ENCODE measurements at regions not wholly inside any gene's neighbourhood (a gene's known extent, or its start where the extent isn't known, plus 50 kb on each side); places are given as distances from the start of the nearest gene placed in this dataset.

DNA sequence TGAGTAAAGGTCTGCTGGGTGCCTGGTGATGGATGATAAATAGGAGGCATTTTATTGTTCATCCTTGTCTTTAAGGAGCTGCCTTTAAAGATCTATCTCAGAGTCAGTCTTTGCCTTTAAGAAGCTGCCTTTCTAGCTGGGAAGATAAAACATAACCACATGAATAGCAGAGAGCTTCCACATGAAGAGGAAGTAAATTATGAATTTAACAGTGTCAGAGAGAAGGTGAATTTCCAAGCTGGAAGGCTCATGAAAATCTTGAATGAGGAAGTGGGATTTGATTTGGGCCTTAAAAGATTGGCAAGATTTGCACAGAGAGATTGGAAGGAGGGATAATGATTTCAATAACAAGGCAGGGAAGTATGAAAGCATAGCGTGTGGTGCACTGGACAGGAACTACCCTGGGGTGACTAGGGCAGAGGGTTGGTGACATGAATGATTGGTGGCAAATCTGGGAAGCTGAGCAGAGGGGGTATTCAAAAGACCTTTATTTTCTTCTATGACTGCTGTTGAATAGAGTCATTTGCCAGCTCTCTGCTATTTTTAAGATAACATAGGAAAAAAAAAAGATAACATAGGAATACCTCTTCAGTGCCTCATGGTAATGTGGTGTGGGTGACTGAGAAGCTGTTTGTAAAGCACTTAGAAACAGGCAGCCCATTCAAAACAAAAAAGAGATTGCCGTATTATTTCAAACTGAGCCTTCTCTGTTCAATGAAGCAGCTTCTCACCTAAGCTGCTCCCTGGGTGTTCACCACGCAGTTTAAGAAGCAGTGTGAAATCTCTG, 591.6 kb downstream of the PKHD1 start:
- Histone ChIP-seq H3K4me2 (no peak overlapping the region), H2AFZ (ENCODE audit: low read depth) (no peak overlapping the region), H3K79me2 (ENCODE audit: insufficient read depth, low read depth) (no peaks in the 10 kb centered on the region), H3K36me3 (ENCODE audit: insufficient read depth) (no peaks in the 10 kb centered on the region), H4K20me1 (ENCODE audit: insufficient read depth) (no peaks in the 10 kb centered on the region), H3K27ac (no peak overlapping the region), H3K4me3 (IDR thresholded peaks at IDR 0.05; ENCODE audit: insufficient read depth, low read depth, low read length) (no peak overlapping the region), H3K9ac (no peak overlapping the region), H3K4me1 (ENCODE audit: low read depth, poor library complexity, severe bottlenecking) (no peaks in the 10 kb centered on the region), H3K27me3 (ENCODE audit: insufficient read depth, low read depth) (no peaks in the 10 kb centered on the region)
- TF ChIP-seq, protein P1, sequence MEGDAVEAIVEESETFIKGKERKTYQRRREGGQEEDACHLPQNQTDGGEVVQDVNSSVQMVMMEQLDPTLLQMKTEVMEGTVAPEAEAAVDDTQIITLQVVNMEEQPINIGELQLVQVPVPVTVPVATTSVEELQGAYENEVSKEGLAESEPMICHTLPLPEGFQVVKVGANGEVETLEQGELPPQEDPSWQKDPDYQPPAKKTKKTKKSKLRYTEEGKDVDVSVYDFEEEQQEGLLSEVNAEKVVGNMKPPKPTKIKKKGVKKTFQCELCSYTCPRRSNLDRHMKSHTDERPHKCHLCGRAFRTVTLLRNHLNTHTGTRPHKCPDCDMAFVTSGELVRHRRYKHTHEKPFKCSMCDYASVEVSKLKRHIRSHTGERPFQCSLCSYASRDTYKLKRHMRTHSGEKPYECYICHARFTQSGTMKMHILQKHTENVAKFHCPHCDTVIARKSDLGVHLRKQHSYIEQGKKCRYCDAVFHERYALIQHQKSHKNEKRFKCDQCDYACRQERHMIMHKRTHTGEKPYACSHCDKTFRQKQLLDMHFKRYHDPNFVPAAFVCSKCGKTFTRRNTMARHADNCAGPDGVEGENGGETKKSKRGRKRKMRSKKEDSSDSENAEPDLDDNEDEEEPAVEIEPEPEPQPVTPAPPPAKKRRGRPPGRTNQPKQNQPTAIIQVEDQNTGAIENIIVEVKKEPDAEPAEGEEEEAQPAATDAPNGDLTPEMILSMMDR (conservative IDR thresholded peaks at IDR 0.05; ENCODE audit: low read depth, low read length) = no peak

DNA sequence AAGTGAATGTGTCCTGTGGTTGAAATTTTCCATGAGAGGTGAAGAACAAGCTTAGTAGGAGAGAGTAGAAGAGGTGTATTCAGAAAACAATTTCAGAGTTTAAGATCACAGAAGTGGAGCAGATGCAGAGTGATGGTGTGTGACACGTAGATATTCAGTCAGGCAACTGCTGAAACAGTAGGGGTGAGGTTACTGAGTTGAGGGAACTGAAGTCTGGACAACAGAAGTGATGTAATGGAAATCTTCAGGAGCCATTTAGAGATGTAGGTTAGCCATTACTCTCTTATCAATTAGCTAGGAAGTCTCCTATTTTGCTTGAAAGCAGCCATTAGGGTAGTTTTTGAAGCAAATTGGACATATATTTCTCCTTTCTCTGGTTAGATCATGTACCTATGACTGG, 584.4 kb downstream of the PKHD1 start:
- no peak overlapping the region for H3K4me2 ChIP-seq
- H3K36me3 ChIP-seq (ENCODE audit: insufficient read depth) = no peaks in the 10 kb centered on the region
- H3K4me1 ChIP-seq (ENCODE audit: low read depth, poor library complexity, severe bottlenecking) = no peaks in the 10 kb centered on the region
- H4K20me1 ChIP-seq (ENCODE audit: insufficient read depth) = no peaks in the 10 kb centered on the region
- H3K9ac ChIP-seq = no peak overlapping the region
- H3K27ac ChIP-seq = no peak overlapping the region
- no peaks in the 10 kb centered on the region for H3K79me2 ChIP-seq (ENCODE audit: insufficient read depth, low read depth)
- no peak overlapping the region for H3K4me3 ChIP-seq (IDR thresholded peaks at IDR 0.05; ENCODE audit: insufficient read depth, low read depth, low read length)
- H3K27me3 ChIP-seq (ENCODE audit: insufficient read depth, low read depth) = no peaks in the 10 kb centered on the region
- no peak overlapping the region for H2AFZ ChIP-seq (ENCODE audit: low read depth)
- TF ChIP-seq, protein P1 (conservative IDR thresholded peaks at IDR 0.05; ENCODE audit: low read depth, low read length) = no peak

DNA sequence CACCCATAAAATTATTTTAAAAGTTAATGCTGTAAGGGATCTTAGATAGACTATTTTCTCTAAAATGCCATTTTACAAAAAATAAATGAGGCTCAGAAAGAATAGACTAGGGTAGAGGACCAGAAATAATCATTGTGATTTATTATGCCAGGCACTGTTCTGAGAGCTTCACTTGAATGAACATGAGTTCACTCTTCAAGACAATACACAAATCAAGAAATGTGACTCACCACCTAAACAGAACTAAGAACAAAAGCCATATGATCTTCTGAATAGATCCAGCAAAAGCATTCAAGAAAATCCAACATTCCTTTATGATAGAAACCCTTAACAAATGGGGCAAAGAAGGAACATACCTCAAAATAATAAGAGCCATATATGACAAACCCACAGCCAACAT, 582.0 kb downstream of the PKHD1 start:
- Histone ChIP-seq H3K79me2 (ENCODE audit: insufficient read depth, low read depth) (no peaks in the 10 kb centered on the region), H2AFZ (ENCODE audit: low read depth) (no peak overlapping the region), H3K4me3 (IDR thresholded peaks at IDR 0.05; ENCODE audit: insufficient read depth, low read depth, low read length) (no peak overlapping the region), H4K20me1 (ENCODE audit: insufficient read depth) (no peaks in the 10 kb centered on the region), H3K4me2 (no peak overlapping the region), H3K9ac (no peak overlapping the region), H3K27me3 (ENCODE audit: insufficient read depth, low read depth) (no peaks in the 10 kb centered on the region), H3K4me1 (ENCODE audit: low read depth, poor library complexity, severe bottlenecking) (no peaks in the 10 kb centered on the region), H3K27ac (no peak overlapping the region), H3K36me3 (ENCODE audit: insufficient read depth) (no peaks in the 10 kb centered on the region)
- TF ChIP-seq, protein P1 (conservative IDR thresholded peaks at IDR 0.05; ENCODE audit: low read depth, low read length) = no peak

DNA sequence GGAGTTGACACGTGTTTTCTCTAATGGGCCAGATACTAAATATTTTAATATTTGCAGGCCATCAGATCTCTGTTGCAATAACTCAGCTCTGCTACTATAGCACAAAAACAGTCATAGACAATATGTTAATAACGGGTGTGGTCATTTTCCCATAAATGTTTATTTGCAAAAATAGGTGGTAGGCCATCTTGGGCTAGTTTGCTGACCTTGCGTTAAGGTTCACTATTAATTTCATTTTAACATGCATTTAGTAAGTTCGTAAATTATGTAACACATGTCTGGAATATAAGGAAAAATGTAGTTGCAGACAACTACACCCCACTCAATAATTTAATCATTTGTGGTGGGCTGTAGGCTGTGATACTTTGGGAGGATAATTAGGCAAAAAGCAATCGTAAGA, 577.8 kb downstream of the PKHD1 start:
- Histone ChIP-seq H3K4me2 (no peak overlapping the region), H3K27ac (no peak overlapping the region), H3K4me1 (ENCODE audit: low read depth, poor library complexity, severe bottlenecking) (no peaks in the 10 kb centered on the region), H3K79me2 (ENCODE audit: insufficient read depth, low read depth) (no peaks in the 10 kb centered on the region), H3K36me3 (ENCODE audit: insufficient read depth) (no peaks in the 10 kb centered on the region), H3K27me3 (ENCODE audit: insufficient read depth, low read depth) (no peaks in the 10 kb centered on the region), H4K20me1 (ENCODE audit: insufficient read depth) (no peaks in the 10 kb centered on the region), H2AFZ (ENCODE audit: low read depth) (no peak overlapping the region), H3K9ac (no peak overlapping the region), H3K4me3 (IDR thresholded peaks at IDR 0.05; ENCODE audit: insufficient read depth, low read depth, low read length) (no peak overlapping the region)
- TF ChIP-seq, protein P1 (conservative IDR thresholded peaks at IDR 0.05; ENCODE audit: low read depth, low read length) = no peak
